LHCN-M2 (cell line): ENCODE measurements at regions not wholly inside any gene's neighbourhood (a gene's known extent, or its start where the extent isn't known, plus 50 kb on each side); places are given as distances from the start of the nearest gene placed in this dataset.
A peak's percentile ranks its signal among the peaks of the same experiment; 100 is the strongest.
"Not testable (repeated sequence)": the region's sequence is repeated elsewhere in the genome, so short reads cannot be mapped to it uniquely, and the experiment has no call there.

Experiments
- DNase-seq: peaks from one replicate; pipeline ENCODE4 v3.0.0-alpha.2; 2012; ENCODE audit warnings: low read depth

GRCh38 chr20:12815231-12815768, 193.5 kb upstream of the SPTLC3 start:
- no peak for DNase-seq

GRCh38 chr20:12815778-12816408, 192.9 kb upstream of the SPTLC3 start:
- DNase-seq: no peak

DNA sequence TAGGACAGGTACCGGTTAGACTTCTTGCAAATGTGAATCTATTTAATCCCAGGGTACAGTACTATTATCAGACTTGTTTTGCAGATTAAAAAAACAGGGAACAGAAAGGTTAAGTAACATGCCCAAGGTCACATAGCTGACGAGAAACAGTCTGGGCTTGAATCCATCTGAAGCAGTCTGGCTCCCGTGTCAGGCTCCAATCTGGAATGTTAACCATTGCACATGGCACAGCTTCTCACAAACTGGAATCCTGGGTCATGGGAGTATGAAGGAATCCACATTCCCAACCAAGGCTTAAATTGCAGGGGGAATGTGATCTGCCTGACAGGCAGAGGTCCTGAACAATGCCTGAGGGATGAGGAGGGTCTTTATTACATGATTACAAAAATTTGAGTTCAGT, 187.5 kb upstream of the SPTLC3 start:
- DNase-seq: no peak

DNA sequence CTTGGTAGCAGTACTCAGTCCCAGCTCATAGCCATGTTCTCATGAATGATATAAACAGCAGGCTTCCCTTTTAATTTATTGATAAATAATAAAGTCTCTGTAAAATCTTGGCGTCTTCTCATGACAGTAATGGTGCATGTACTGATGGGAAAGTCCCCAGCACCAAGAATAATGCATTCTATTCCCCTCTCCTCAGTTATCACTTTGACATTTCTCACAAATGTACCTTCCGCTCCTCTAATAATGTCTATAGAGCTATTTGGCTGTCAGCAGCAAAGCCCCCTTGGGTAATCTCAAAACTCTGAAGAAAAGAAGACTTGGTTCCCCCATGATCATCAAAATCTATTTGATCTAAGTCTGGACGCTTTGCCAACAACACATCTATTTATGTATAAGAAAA, 185.0 kb upstream of the SPTLC3 start:
- no peak for DNase-seq

DNA sequence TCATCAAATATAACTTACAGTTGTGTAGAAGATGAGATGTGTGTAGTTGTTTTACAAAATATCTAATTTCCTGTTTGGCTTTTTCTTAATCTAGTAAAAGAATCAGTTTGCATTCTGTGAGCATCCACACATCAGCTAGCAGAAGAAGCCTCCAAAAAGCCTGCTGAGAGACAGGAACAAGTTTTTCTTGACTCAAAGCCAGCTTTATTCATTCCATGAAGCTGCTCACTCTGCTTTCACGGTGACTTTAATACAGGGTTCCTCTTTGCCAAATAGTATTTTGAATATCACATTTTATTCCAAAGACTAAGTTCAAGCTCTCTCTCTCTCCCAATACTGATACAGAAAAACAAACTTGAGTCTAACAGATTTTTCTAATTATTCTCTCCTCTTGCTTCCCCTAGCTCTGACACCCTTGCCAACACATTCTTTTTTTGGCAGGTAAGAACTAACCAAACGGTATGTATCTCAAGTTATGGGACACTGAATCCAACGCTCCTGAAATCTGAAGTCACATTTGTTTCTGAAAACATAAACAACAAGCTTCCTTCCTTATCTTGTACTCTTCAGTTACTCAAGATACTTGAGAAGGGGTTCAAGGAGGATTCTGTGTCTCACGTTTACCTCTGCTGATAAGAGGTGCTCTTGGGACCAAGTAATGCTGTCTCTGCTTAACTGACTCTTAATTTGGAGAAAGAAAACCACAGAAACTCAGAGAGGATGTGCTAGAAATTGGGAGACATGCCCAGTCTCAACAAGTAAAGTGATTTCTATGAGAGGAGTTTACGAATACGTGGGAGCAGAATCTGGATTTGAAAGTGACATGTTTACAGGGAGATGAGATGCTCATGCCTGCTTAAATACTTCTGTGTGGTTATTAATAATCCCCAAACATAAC, 184.2 kb upstream of the SPTLC3 start:
- no peak for DNase-seq

- no peak for DNase-seq
Measured at GRCh38 chr20:12825226-12825595, 183.6 kb upstream of the SPTLC3 start.

GRCh38 chr20:12827816-12828385, 180.9 kb upstream of the SPTLC3 start:
- DNase-seq: no peak

DNA sequence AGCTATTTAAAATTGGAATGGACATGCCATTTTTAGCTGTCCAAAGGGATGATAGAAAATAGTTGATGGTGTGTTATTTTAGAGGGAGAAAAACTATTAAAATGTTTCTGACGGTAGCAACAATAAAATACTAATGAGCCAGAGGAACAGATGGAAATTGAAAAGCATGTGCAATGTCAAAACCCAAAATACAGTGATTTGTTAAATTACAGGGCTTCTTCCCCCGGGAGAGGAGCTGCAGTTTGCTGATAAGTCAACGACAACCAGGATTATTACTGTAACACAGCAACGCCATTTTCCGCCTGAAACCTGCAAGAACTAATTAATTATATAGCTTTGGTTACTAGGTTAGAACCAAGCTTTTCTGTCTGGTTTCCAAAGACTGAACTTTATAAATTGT, 179.6 kb upstream of the SPTLC3 start:
- no peak for DNase-seq

DNA sequence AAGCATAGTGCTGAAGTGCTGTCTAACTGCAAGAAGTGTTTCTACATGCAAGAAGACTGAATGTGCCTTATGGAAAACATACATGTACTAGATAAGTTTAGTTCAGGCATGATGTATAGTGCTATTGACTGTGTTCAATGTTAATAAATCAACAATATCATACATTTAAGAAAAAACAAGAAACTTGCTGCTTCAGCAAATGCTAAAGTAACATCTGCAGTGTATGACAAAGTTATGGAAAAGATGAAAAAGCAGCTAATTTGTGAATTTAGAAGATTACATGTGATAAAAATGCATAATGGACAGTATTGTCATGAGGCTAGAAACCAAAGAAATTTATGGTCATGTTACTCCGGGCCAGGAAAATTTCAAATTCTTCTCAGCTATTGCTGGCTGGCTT, 174.9 kb upstream of the SPTLC3 start:
- DNase-seq: no peak

DNA sequence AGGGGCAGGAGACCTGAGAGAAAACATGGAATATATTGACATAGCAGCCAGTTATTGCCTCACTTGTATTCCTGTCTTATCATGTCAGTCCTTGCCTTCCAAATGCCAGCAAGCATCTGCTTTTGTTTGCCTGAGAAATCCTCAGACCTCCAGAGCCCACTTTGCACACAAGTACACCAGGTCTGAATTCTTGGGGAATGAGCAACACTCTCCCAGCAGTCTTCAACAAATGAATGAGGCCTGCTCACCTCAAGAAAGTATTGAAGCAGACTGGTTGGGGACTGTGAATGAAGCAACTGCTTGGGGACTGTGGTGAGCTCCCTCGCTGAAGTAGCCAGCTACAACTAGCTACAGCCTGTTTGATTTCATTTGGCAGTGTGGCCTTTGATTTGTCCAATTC, 172.8 kb upstream of the SPTLC3 start:
- no peak for DNase-seq

- DNase-seq: no peak
Measured at GRCh38 chr20:12837646-12838045, 171.1 kb upstream of the SPTLC3 start.

GRCh38 chr20:12838261-12838866, 170.4 kb upstream of the SPTLC3 start:
- no peak for DNase-seq

DNA sequence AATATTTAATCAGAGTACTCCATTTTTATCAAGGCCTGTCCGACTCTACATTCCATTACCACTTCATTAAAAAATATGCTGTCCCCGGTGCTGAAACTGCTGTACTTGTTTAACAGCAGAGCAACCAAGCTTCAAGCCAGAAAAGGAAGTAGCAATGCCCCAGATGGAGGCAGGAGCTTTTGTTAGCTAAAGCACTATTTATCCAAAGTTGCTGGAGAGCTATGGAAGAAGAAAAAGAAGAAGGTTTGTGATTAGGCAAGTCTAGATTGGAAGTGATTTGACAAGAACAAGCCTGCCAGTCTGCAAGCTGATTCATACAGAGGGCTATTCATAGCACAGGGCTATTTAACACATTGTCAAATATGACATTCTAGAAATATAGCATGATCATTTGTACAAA, 160.9 kb upstream of the SPTLC3 start:
- no peak for DNase-seq

DNA sequence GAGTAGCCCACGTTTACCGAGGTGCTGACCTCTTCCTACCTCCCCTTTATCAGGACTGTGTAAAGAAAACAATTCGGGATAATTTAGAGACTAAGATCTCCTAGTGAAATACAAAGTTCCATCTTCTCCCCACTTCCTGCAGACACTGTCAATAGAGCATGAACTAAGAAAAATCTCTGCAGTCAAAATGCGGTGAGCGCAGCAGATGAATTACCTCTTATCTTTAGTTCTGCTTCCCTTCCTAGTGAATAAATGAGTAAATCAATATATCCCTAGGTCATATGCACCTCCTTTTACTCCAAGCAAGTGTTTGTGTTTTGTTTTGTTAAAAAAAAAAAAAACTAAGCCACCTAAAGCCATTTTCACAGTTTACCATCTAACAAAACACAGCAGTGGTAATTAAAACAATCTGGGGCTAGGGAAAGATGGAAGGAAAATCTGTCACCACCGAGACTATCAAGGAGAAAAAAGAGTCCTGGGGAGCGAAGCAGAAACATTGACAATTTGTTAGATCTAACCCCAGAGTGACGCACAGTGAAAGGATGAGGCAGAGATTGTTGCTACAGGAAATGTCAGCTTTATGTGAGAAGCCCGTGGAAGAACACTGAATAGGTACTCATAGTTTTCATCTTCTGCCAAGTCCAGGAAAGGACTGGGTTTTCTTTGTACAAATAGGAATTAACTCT, 159.4 kb upstream of the SPTLC3 start:
- DNase-seq: no peak

DNA sequence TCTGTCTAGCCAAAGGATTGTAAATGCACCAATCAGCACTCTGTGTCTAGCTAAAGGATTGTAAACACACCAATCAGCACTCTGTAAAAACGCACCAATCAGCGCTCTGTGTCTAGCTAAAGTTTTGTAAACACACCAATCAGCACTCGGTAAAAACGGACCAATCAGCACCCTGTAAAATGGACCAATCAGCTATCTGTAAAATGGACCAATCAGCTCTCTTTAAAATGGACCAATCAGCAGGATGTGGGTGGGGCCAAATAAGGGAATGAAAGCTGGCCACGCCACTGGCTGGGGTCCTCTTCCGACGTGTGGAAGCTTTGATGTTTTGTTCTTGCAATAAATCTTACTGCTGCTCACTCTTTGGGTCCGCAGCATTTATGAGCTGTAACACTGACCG, 151.1 kb upstream of the SPTLC3 start:
- DNase-seq: not testable (repeated sequence)

DNA sequence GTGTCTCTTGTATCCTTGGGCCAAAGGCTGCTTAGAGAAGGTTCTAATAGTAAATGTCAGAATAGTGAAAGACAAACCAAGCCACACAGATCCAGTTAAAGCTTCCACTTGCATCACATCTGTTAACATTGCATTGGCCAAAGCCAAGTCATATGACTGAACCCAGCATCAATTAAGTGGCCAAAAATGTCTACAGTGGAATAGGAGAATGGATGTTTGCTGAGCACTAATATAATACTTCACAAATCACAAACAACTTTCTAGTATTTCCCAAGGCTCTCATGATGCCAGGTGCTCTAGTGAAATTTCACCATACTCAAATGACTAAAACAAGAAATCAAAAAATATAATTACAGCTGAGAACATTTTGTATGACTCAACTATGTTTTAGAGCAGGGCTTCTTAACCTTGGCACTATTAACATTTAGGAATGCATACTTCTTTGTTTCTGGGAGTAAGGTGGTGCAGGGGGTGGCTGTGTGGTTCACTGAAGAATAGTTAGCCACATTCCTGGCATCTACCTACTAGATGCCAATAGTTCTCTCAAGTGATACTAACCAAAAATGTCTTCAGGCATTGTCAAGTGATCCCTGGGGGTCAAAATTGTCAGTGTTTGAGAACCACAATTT, 148.0 kb upstream of the SPTLC3 start:
- DNase-seq: no peak

DNA sequence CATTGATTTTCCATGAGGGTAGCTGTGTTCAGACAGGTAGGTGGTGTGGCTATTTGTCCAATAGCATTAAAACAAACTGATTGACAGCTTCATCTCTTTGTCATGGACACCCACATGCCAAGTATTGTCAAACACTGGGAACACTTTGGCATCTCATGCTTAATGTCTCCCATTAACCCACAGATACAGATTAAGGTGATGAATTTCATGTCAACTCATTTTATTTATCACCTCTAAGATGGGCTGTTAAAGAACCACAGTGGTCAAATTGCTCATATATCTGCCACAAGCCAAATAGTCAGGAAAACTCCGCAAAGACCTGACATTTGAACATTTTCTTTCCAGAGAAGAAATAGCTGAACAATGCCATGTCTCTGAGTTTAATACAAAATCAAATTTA, 139.1 kb upstream of the SPTLC3 start:
- DNase-seq: no peak

GRCh38 chr20:12870588-12870987, 138.2 kb upstream of the SPTLC3 start:
- no peak for DNase-seq

DNA sequence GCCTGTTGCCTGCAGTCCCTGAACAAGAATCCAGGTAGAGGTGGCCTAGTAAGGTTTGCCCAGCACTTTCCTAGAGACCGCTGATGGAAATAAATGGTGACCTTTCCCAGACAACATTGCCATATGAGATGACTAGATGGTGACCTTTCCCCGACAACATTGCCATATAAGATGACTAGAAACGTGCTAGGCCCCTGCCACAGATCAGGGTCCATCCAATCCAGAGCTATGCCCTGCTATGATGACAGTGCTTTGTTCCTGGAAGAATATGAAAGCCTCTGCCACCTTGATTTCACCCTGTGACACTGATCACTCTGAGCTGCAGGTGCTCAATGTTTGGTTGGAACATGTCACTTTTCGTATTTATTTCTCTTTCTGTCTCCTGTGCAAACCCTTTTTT, 133.8 kb upstream of the SPTLC3 start:
- DNase-seq: no peak

- no peak for DNase-seq
Measured at GRCh38 chr20:12875510-12875909, 133.3 kb upstream of the SPTLC3 start.

- DNase-seq: peak; percentile 62
Measured at GRCh38 chr20:12882832-12883506, 125.8 kb upstream of the SPTLC3 start.
